NCI-H187 (cell line): ENCODE measurements at regions not wholly inside any gene's neighbourhood (a gene's known extent, or its start where the extent isn't known, plus 50 kb on each side); places are given as distances from the start of the nearest gene placed in this dataset.

Experiments used
- DNase-seq, 2 experiments: peaks; one replicate each; lab custom pipeline; 2025; lab: John Stamatoyannopoulos, UW

DNA sequence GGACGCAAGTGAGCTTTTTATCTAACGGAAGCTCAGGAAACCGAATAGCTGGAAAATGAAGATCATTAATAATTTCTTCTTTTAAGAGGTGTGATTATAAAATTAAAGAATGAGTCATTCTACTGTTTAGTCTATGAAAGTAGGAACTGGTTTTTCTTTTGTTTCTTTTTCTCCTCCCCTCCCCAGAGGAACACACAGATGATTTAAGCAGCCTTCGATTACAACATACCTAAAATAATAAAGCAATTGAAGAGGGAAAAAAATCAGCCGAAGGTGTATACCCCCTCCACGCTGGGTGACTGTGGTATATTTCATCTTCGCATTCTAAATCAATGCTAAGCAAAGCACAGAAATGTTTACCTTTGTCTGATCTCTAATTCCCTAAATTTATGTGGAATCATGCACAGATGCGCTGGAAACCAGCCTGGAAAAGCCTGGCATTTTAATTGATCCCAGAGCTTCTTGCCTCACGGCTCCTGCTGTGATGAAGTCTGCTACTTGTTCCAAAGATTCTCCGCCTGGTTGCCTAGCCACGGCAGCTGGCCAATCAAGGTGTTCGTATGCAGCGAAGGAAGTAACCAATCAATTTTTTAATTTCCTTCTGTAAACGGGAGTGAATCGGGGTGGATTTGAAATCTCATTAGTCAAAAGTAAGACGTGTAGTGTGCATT, 133.9 kb downstream of the FANCF start:
- DNase-seq = no peak

DNA sequence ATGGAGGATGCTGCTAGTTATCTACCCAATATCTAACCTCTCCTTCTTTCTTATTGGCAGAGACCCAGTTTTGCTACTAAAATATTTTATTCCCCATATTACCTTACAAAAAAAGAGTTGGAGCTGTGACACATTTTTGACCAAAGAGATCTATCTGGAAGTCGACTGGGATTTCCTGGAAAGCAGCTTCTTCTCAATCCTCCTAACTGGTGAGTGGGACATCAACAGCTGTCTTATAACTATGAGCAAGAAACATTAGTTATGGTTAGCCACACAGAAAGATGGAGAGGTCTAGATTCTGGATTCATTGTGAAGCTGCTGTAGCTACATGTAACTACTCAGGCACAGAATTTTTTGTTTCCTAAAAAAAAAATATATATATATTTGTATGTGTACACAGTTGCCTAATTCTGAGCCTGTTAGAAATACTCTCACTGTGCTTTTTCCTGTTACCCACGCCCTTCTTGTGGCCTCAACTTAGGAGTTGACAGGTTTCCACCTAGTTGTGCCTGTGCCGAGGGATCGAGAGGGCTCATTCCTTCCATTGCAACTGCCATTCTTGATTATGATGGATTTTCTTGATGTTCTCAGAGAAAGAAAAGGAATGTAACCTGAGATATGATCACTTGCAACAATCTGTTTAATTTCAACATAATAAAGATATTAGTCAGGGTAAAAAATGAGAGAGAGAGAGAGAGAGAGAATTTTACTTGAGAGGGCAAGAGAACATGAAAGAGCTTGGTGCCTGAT, 142.0 kb downstream of the SLC17A6 start:
- DNase-seq = no peak

DNA sequence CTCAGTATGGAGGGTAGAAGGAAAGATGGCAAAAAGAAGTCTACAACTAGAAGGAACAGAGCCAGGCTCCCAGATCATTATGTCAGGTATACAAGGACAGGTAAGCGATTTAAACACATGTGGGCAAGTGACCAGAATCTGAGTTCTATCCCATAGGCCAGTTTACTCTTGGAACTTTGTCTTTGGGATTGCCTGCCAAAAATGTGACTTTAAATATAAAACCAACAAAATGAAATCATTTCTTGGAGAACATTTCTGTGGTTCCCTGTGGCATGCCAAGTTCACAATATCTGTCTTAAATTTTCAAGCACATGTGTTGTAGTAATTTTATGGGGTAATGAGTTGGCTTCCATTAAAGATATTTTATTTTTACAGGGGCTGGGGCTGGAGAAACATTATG, 141.0 kb downstream of the SLC17A6 start:
- no peak for DNase-seq

DNA sequence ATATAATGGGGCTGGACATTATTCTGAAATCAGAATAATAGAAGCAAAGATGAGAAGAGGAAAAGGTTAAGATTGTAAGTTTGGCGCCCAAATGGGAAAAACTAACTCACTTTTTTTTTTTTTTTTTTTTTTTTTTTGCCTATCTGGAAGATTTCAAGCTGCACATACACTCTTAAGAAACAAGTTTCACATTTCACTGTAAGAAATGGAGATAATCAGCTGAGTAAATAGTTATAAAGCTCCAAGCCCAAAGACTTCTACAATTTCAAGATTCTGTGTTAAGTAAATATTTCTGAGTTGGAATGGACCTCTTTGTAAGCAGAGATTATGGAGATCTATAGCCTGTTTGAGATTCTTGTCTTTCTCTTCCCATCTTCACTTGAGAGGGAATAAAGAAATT, 140.0 kb downstream of the SLC17A6 start:
- DNase-seq = no peak

DNA sequence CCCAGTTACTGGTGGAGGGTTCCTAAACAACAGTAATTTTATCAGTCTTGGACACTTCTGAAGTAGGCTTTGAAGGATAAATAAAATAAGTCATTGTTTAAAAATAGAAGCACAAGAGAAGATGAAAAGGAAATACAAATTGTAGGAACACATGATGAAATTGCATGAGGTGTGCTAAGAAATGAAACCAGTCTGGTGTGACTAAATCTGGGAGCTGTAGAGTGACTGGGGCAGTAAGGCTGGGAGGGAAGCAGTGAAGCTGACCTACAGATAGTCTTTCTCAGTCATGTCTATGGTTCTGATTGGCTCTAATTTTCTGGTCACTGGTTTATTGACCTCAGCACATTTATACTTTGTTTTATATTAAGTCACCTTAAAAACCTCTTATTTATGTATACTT, 139.1 kb downstream of the SLC17A6 start:
- DNase-seq = no peak

DNA sequence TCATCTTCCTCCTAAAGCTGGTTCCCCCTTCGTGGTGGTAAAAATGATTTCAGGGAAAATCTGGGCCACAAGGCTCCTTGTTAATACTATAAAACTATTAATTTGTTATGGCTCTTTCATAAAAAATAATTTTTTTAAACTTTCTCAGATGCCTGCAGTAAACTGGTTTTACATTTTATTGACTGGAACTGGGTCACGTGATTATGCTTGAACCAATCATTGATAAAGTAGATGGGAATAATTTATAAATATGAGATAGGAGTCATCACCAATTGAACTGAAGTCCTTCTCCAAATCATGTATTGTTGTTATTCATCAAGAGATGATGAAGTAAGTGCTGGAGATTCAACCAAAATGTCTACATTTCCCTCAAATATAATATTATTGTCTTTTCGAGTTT, 138.4 kb downstream of the SLC17A6 start:
- no peak for DNase-seq

DNA sequence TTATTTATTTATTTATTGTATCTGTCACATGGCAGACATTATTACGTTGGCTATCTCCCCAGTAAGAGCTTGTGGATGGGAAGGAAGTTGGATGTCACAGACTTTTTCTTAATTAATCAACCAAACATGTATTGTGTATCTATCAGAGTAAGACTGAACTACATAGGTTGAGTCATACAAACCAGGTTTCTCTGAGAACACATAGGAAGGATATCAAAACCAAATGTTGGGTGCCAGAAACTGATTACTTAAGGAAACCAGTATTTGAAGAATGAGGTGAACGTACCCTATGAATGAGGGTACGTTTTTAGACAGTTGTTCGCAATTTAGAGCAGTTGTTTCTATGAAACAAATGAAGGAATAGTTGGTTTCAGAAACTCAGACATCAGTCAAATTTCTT, 136.4 kb downstream of the SLC17A6 start:
- DNase-seq = no peak

DNA sequence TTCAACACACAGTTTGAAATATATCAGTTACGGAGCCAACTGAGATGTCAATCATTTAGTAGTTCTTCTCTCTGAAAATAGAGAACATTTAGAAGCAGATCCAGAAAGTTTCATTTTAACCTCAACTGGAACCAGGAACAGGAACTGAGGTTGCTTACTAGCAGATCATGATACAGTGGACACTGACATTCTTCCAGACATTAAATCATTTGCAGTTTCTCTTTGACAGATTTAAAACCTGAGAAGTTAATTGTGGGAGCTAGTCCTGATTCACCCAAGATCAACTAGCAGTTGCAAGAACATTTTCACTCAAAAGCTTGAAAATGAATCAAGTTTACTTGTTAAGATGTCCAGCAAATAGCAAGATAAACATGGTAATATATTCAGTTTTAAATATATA, 135.4 kb downstream of the SLC17A6 start:
- no peak for DNase-seq

DNA sequence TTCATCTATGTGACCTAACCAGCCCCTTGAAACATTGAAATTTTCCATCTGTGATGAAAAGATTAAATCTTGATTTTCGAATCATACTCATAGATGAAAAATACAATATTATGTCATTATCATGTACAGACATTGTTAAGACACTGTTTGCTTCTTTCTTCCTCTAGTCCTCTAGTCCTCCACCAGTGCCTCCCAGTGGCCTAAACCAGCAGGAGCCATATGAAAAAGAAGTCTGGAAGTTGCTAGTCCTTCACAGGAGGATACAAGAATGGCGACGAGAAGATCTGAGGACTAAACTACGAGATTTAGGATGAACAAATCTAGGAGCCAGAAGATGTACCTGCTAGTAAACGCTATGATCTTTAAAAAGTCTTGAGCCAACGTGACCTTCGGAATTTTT, 134.1 kb downstream of the SLC17A6 start:
- no peak for DNase-seq

DNA sequence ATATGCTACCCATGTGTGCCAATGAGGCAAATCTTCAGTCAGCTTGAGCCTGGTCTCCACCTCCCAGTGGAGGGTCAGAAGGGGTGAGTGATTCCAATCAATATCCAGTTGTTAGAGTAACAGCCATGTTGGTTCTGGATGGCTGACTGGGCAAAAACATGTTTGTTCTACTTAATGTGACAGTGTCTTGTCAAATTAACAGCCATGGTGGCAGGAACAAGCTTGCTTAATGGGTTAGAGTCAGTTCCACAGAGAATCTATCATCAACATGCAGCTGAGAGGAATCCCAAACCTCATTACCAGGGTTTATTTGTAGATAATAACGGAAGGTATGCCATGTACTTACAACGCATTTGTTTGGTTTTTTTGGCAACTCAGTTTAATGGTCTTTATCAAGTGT, 133.2 kb downstream of the SLC17A6 start:
- no peak for DNase-seq

DNA sequence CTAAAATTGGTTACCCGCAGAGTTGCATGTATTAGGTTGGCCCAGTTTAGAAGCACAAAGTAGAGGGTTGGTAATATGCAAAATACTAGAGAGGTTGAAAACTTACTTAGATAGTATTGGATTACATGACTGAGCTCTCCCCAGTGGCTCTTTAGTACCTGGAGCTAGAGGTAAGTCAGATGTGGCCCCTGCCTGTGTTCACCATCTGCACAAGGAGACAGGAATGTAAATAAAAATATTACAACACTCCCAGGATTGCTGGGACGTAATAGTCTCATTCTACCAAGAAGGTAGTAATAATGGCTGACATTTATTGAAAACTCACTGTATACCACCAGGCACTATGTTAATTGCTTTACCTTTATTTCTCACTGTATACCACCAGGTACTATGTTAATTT, 129.6 kb downstream of the SLC17A6 start:
- no peak for DNase-seq

DNA sequence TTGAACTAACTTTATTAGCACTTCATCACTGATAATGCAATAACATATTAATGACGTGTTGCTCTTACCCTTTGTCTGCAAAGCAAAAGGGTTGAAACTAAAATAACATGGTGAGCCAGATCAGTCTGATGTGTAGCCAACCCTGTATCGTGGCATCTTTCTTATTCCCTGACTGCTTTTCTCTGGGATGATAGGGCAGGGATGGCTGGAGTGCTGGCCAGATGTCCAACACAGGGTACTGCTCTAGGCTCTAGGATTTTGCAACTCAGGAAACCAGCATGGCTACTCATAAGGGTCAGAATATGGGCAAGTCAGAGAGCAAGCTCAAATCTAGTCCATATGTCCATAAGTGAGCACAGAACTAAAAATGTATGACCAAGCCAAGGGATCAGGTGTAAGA, 129.1 kb downstream of the SLC17A6 start:
- no peak for DNase-seq

DNA sequence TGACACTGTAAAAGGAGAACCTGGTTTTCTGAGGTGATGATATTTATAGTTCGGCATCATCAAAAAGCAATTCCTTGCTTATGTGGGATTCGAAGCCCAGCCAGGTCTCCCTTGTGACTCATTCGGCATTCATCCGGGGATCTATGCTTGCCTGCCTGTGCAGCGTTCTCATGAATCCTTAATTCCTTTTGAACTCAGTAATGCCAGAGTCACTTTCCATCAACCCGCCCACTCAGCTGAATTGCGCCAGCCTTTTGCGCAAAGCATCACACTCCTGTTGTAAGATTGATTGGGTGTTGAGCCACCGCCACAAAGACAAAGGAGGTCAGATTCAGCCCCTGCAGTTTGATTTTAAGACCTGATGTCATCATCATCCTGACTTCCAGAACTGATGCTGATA, 128.6 kb downstream of the SLC17A6 start:
- DNase-seq = no peak

DNA sequence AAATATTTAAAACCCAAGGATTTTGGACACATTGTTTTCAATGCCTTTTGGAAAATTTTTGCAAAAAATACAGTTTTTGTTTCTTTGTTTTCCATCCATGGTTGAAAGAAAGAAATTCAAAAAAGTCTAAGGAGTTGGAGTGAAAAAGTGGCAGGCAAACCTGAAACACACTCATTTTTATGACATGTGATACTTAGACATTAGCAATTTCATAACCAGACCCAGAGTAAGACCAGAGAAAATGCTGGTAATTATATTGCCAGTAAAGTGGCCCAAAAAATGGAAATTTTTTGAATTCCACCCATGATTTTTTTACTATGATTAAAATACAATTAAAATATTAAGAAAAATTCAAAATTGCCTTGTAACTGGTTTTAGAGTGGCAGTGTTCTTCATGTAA, 128.2 kb downstream of the SLC17A6 start:
- DNase-seq = no peak

DNA sequence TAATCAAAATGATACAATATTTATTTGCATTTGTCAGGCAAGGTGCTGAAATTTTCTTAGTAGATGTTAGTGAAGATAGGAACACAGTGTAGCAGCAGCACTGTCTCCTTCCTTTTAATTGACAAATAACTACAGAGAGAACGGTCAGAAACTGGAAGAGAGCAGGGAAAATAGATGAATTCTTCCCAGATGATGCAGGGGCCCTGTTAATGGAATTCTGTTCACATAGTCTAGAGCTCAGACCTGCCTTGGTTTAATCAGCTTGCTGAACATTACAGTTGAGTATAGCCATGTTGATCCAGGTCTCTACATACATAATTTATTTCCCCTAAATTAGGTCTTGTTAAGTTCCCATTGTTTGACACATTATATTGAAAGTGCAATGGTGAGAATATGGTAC, 127.4 kb downstream of the SLC17A6 start:
- DNase-seq = no peak

DNA sequence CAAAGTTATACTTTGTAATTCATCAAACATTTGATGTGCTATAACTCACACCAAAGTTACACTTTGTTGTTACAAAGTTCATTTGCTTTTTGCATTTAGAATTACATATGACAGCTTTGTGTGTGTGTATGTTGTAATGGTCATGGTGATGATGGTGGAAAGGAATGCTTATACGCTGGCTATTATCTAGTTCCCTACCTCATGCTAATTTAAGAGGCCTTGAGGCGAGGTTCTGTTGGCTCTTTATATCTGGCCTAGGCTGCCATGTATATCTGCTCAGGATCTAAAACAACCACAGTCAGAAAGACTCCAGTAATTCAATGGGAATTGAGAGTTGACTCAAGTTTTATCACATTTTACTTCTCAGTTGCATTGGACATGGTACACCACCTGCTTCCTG, 123.4 kb downstream of the SLC17A6 start:
- DNase-seq = no peak

DNA sequence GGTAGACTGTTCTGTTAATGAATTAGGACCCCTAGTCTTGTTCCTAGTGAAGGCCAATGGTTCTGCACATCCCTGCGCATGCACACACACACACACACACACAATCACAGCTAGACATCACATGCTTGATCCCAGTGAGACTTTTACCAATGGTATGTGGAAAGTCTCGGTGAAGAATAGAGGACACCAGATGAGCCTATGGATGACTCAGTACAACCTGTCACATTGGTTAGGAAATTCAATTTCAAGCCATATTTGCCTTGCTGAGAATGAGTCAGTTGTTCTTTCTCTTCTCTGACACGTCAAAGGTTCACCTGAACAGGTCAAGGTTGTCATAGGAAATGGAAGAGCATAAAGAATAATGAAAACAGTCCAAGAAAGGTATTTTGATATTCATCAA, 122.0 kb downstream of the SLC17A6 start:
- DNase-seq = no peak

DNA sequence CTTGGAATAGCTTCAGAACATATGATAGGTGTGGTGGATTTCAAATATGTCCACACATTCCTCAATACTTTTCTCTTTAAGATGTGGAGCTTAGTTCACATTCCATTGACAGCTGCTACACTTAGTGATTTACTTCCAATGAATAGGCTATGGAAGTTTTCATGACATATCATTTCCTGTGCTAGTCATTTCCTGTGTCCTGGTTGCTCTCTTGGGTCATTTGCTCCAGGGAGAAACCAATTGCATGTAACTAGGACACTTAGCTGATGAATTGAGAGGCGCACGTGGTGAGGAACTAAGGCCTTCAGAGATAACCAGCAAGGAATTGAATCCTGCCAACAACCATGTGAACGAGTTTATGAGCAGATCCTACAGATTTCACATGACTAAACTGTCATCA, 120.9 kb downstream of the SLC17A6 start:
- no peak for DNase-seq

DNA sequence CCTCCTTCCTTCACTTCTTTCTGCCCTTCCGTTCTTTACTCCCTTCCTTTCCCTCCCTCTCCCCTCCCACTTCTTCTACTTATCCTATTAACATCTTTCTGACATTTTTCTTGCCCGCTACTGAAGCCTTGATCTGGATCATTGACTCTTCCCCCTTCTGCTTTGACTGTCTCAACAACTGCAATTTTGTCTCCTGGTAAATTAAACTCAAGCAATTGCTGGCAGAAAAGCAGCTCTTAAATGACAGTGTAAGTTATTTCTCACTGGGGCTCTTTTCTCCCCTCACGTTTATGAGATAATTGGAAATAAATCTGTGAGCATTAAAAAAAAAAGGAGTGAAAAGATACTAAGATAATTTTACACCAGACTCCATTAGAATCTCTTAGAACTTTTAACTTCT, 120.0 kb downstream of the SLC17A6 start:
- no peak for DNase-seq

DNA sequence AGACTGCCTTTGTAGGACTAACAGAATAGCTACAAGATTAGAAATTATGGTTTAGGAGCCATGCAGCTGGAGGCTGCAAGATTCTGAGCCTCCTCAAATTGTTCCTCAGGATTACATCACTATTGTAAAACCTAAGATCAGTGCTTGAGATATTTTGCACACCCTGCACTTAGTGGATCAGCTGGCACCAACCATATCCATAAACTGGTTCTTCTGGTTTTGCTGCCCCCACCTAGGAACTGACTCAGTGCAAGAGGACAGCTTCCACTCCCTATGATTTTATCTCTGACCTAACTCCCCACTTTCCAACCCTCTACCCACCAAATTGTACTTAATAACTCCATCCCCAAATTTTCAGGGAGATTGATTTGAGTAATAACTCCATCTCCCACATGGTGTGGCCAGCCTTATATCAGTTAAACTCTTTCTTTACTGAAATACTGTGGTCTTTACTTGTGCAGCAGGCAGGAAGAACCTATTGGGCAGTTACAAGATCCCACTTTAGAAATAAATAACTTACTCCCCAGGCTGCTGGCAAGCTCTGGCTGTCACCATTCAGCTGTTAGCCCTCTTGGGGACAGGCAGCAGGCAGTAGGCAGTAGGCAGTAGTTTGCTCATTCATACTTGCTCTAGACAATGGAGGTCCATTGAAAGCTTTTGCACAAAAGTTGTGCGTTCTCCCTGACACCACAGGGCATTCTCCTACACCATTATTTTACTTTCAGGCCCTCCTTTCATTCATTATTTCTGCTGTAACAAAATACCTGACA, 119.0 kb downstream of the SLC17A6 start:
- no peak for DNase-seq

DNA sequence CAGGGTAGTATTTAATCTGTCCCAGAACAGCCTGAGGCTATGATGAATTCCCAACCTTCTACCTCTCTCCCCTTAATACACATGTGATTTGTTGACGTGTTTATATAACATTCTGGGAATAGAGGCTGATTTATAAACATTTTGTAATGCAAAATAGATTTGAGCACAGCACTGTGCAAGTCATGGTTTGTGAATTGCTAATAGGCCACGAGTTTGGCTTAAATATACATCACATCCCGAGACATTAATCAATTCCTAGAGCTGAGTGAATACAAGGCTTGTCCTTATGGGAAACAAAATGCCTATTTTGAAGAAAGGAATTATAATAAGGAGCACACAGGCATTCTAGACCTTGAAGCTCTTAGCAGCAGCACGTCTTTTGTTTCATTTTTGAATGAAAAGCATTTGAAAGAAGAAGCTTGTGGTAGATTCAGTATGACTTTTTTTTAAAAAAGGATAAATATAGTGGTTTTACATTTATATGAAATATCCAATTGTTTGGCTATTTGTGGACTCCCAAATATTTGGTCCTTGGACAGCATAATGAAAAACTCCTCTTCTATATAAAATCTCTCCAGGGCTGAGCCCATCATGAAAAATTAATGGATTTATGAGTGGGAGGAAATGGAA, 116.4 kb downstream of the SLC17A6 start:
- no peak for DNase-seq

DNA sequence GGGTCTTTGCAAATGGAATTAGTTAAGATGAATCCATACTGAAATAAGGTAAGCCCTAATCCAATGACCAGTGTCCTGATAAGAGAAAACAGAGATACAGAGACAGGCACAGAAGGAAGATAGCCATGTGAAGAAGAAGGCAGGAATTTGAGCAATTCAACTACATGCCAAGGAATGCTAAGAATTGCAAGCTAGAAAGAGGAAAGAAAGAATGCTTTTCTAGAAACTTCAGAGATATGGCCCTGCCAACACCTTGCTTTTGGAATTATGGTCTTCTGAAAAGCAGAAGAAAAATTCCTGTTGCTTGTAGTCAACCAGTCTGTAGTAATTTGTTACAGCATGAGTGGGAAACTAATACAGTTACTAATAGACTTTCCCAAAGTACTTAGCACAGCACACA, 111.3 kb downstream of the SLC17A6 start:
- no peak for DNase-seq

DNA sequence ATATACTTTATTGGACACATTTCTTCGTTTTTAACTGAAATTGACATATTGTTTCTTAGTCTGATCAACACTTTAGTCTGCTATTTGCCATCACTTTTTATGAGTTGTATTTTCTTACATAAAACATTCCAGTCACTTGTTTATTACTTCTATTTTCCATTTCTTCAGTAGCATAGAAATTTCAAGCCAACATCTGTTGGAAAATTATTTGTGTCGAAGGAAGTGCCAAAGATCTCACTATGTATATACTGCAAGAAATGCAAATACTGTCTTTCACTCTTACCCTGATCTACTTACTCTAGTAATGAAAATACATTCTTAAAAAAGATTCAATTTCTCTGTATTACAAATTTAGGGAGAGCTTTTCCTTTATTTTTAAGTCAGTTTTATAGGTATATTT, 105.9 kb downstream of the SLC17A6 start:
- DNase-seq = no peak
